Panc1 (cell line): ENCODE measurements at regions not wholly inside any gene's neighbourhood (a gene's known extent, or its start where the extent isn't known, plus 50 kb on each side); places are given as distances from the start of the nearest gene placed in this dataset.

ENCODE experiments used
- ATAC-seq: fragments of 200-7000 bp; cut with Tn5 transposase; 2 replicates; pipeline ENCODE4 v1.9.1; 2020; ENCODE audit warnings: mild to moderate bottlenecking, moderate library complexity
- BruUV-seq: library from RNA; stranded (reverse); fragments of 400-500 nt; replicated peaks from 2 replicates; lab custom pipeline; 2021; lab: Mats Ljungman, UMichigan
- CTCF ChIA-PET: fragments of 300-600 bp; sonication (Branson Sonifier 250); formaldehyde crosslinking; loops from one replicate; lab custom pipeline; 2022; ENCODE audit warnings: antibody characterized with exemption; lab: Charles Lee
- POLR2A ChIA-PET: fragments of 300-600 bp; sonication (Branson Sonifier 250); formaldehyde crosslinking; loops from one replicate; lab custom pipeline; 2022; ENCODE audit warnings: antibody characterized with exemption; lab: Charles Lee
- DNase-seq: peaks from one replicate; pipeline ENCODE4 v3.0.0-alpha.2; 2010; ENCODE audit warnings: low read depth, low spot score
- H3K27ac ChIP-seq: 2 replicates; pipeline ENCODE4 v1.5.1; 2011; ENCODE audit warnings: mild to moderate bottlenecking, low read length, inconsistent platforms
- H3K27me3 ChIP-seq: fragments of 200-500 bp; sonication (Bioruptor generic); 2 replicates; pipeline ENCODE4 v1.6.0; 2014; ENCODE audit warnings: low read length, inconsistent platforms; ENCODE audit not compliant: control insufficient read depth, insufficient read depth
- H3K36me3 ChIP-seq: fragments of 200-500 bp; sonication (Bioruptor generic); 2 replicates; pipeline ENCODE4 v1.5.1; 2014; ENCODE audit warnings: inconsistent platforms, mild to moderate bottlenecking, low read length, moderate library complexity; ENCODE audit not compliant: control insufficient read depth, insufficient read depth
- H3K4me1 ChIP-seq: 2 replicates; pipeline ENCODE4 v1.5.1; 2011; ENCODE audit warnings: inconsistent platforms, mild to moderate bottlenecking, low read length, moderate library complexity; ENCODE audit not compliant: control insufficient read depth, insufficient read depth
- H3K4me3 ChIP-seq, 2 experiments: 2 replicates each; pipeline ENCODE4 v1.5.1; 2011 to 2012; ENCODE audit warnings: low read depth in 2 of 2, low read length in 2 of 2, mild to moderate bottlenecking in 2 of 2, inconsistent platforms in 1 of 2, moderate library complexity in 1 of 2
- H3K9me3 ChIP-seq: fragments of 200-500 bp; sonication (Bioruptor generic); 2 replicates; pipeline ENCODE4 v1.5.1; 2014; ENCODE audit warnings: low read depth, mild to moderate bottlenecking, inconsistent platforms, low read length, moderate library complexity; ENCODE audit not compliant: control insufficient read depth, insufficient read depth
- CTCF ChIP-seq: fragments of 450-650 bp; IDR thresholded peaks from 2 replicates; pipeline ENCODE4 v1.5.1; 2017; ENCODE audit warnings: mild to moderate bottlenecking
- POLR2AphosphoS5 ChIP-seq: IDR thresholded peaks from 2 replicates; pipeline ENCODE4 v1.6.1; 2012; ENCODE audit warnings: mild to moderate bottlenecking, low read depth, low read length, moderate library complexity
- REST ChIP-seq, 2 experiments: IDR thresholded peaks; 2 replicates each; pipeline ENCODE4 v1.6.1; 2011 to 2012; ENCODE audit warnings: low read depth in 2 of 2, control low read depth in 1 of 2, low read length in 1 of 2, mild to moderate bottlenecking in 1 of 2, moderate library complexity in 1 of 2; ENCODE audit not compliant: insufficient read depth in 1 of 2
- SIN3A ChIP-seq: IDR thresholded peaks from 2 replicates; pipeline ENCODE4 v1.6.1; 2012; ENCODE audit warnings: low read depth, mild to moderate bottlenecking, low read length, moderate library complexity, borderline replicate concordance; ENCODE audit not compliant: insufficient read depth
- TCF7L2 ChIP-seq: IDR thresholded peaks from 2 replicates; pipeline ENCODE4 v1.6.1; 2011; ENCODE audit warnings: mild to moderate bottlenecking, low read depth, low read length, inconsistent platforms
- in situ Hi-C: cut with HindIII; loops from 2 replicates; pipeline ENCODE4 v1.10.0; 2016; ENCODE audit warnings: low sequenced_read_pairs, low pct_unique_long_range_greater_than_20kb
- intact Hi-C: fragments of 100-400 bp; cut with micrococcal nuclease; formaldehyde crosslinking; loops from one replicate; pipeline ENCODE4 v1.10.0; 2022; ENCODE audit not compliant: unreplicated experiment

GRCh38 chr18:64276311-64277090 lies 127.6 kb upstream of the LINC00305 start:
- no peak for DNase-seq
- Histone ChIP-seq H3K27ac (no peak overlapping the region), H3K9me3 (no peaks in the 10 kb centered on the region), H3K4me1 (no peaks in the 10 kb centered on the region), H3K27me3 (no peaks in the 10 kb centered on the region), H3K4me3 (no peak overlapping the region), H3K36me3 (no peaks in the 10 kb centered on the region)
- TF ChIP-seq SIN3A, result no peak
- TF ChIP-seq TCF7L2, result no peak
- no peak for TF ChIP-seq POLR2AphosphoS5
- TF ChIP-seq REST (IDR thresholded peaks at IDR 0.05; ENCODE audit: insufficient read depth in 1 of 2, low read depth in 2 of 2, low read length in 1 of 2), result no peak
- TF ChIP-seq CTCF, result no peak
- CTCF ChIA-PET, result no interaction called here
- intact Hi-C loops, result no loop called here
- POLR2A ChIA-PET, result no interaction called here
- in situ Hi-C loops, result no loop called here
- BruUV-seq, result no TSS peak
- ATAC-seq, result no peak

- ChIA-PET POLR2A (no interaction called here), CTCF (no interaction called here)
- intact Hi-C loops, result no loop called here
- ATAC-seq, result no peak
- Histone ChIP-seq H3K9me3 (no peaks in the 10 kb centered on the region), H3K36me3 (no peaks in the 10 kb centered on the region), H3K27me3 (no peaks in the 10 kb centered on the region), H3K4me3 (no peak overlapping the region), H3K4me1 (no peaks in the 10 kb centered on the region), H3K27ac (no peak overlapping the region)
- no TSS peak for BruUV-seq
- DNase-seq, result no peak
- in situ Hi-C loops, result no loop called here
- no peak for TF ChIP-seq POLR2AphosphoS5
- TF ChIP-seq SIN3A, result no peak
- TF ChIP-seq CTCF, result no peak
- TF ChIP-seq TCF7L2, result no peak
- TF ChIP-seq REST (IDR thresholded peaks at IDR 0.05; ENCODE audit: insufficient read depth in 1 of 2, low read depth in 2 of 2, low read length in 1 of 2), result no peak
Observed at GRCh38 chr18:64275593-64276300, 126.9 kb upstream of the LINC00305 start.
